ENCODE measurements at regions not wholly inside any gene's neighbourhood (a gene's known extent, or its start where the extent isn't known, plus 50 kb on each side); places are given as distances from the start of the nearest gene placed in this dataset.

GRCh38 chr5:171614511-171614910 is 171.1 kb upstream of the SMIM23 start:
- H3K4me1 Mint-ChIP-seq = no peaks in the 10 kb centered on the region

GRCh38 chr5:171614971-171615653 is 170.5 kb upstream of the SMIM23 start:
- Histone ChIP-seq H3K4me1 (ENCODE audit: control insufficient read depth in 2 of 2, insufficient read depth in 2 of 2, low read length in 2 of 2) (no peaks in the 10 kb centered on the region), H3K4me3 (ENCODE audit: control extremely low read depth in 1 of 5, extremely low read depth in 1 of 5, insufficient read depth in 1 of 5, low read depth in 2 of 5, low read length in 4 of 5) (no peak overlapping the region), H3K36me3 (replicated peaks in 1 of 2; ENCODE audit: control extremely low read depth in 1 of 2, control insufficient read depth in 1 of 2, extremely low read depth in 1 of 2, insufficient read depth in 2 of 2, low read length in 1 of 2) (no peaks in the 10 kb centered on the region), H3K4me2 (replicated peaks; ENCODE audit: low read depth, low read length, poor library complexity, severe bottlenecking) (no peak overlapping the region), H3K9ac (ENCODE audit: low read length) (no peak overlapping the region), H3K27me3 (replicated peaks in 1 of 4; ENCODE audit: control extremely low read depth in 1 of 4, control insufficient read depth in 3 of 4, insufficient read depth in 4 of 4, low read length in 3 of 4) (no peaks in the 10 kb centered on the region), H4K20me1 (ENCODE audit: control insufficient read depth, insufficient read depth, low read length, poor library complexity, severe bottlenecking) (no peaks in the 10 kb centered on the region), H3K27ac (ENCODE audit: low read length in 2 of 2) (no peak overlapping the region), H3K79me2 (ENCODE audit: control insufficient read depth, insufficient read depth, low read length) (no peaks in the 10 kb centered on the region), H2AFZ (ENCODE audit: insufficient read depth, low read depth, low read length, poor library complexity, severe bottlenecking) (no peak overlapping the region), H3K9me3 (ENCODE audit: control extremely low read depth in 1 of 3, control insufficient read depth in 2 of 3, insufficient read depth in 1 of 3, low read length in 2 of 3) (no peaks in the 10 kb centered on the region)
- Mint-ChIP-seq H3K27me3 (peaks cover 14% of the 10 kb centered on the region), H3K4me1 (no peaks in the 10 kb centered on the region), H3K9me3 (ENCODE audit: insufficient read depth) (no peaks in the 10 kb centered on the region), H3K4me3 (no peak overlapping the region), H3K27ac (no peak overlapping the region)
- intact Hi-C loops (cut with micrococcal nuclease) = no loop called here
- ATAC-seq (ENCODE audit: low read depth) = no peak
- no peak for DNase-seq
- CTCF ChIA-PET = no interaction called here
- no peak for TF ChIP-seq EZH2 (IDR thresholded peaks at IDR 0.05; ENCODE audit: borderline replicate concordance, insufficient read depth, low read depth, low read length, poor library complexity, severe bottlenecking)
- TF ChIP-seq CTCF (IDR thresholded peaks at IDR 0.05) = no peak
- 94% methylated on average over 19 of the region's 22 CpGs for WGBS (ENCODE audit: insufficient coverage)
- POLR2A ChIA-PET = no interaction called here

More at GRCh38 chr5:171614511-171614910, 171.1 kb upstream of the SMIM23 start:
- no peak overlapping the region for H3K4me2 ChIP-seq (replicated peaks; ENCODE audit: low read depth, low read length, poor library complexity, severe bottlenecking)
- no peak for ATAC-seq (ENCODE audit: low read depth)
- no peak overlapping the region for H3K9ac ChIP-seq (ENCODE audit: low read length)
- no peaks in the 10 kb centered on the region for H3K4me1 ChIP-seq (ENCODE audit: control insufficient read depth in 2 of 2, insufficient read depth in 2 of 2, low read length in 2 of 2)
- no peaks in the 10 kb centered on the region for H3K79me2 ChIP-seq (ENCODE audit: control insufficient read depth, insufficient read depth, low read length)
- no peaks in the 10 kb centered on the region for H3K27me3 ChIP-seq (replicated peaks in 1 of 4; ENCODE audit: control extremely low read depth in 1 of 4, control insufficient read depth in 3 of 4, insufficient read depth in 4 of 4, low read length in 3 of 4)
- DNase-seq = no peak
- intact Hi-C loops (cut with micrococcal nuclease) = no loop called here
- ChIA-PET POLR2A (no interaction called here), CTCF (no interaction called here)
- WGBS (ENCODE audit: insufficient coverage) = 60% methylated on average over 1 of the region's 5 CpGs
- no peak overlapping the region for H3K27ac Mint-ChIP-seq
- peaks cover 14% of the 10 kb centered on the region for H3K27me3 Mint-ChIP-seq
- no peaks in the 10 kb centered on the region for H3K9me3 ChIP-seq (ENCODE audit: control extremely low read depth in 1 of 3, control insufficient read depth in 2 of 3, insufficient read depth in 1 of 3, low read length in 2 of 3)
- no peak for TF ChIP-seq CTCF (IDR thresholded peaks at IDR 0.05)
- no peak for TF ChIP-seq EZH2 (IDR thresholded peaks at IDR 0.05; ENCODE audit: borderline replicate concordance, insufficient read depth, low read depth, low read length, poor library complexity, severe bottlenecking)
- no peaks in the 10 kb centered on the region for H3K36me3 ChIP-seq (replicated peaks in 1 of 2; ENCODE audit: control extremely low read depth in 1 of 2, control insufficient read depth in 1 of 2, extremely low read depth in 1 of 2, insufficient read depth in 2 of 2, low read length in 1 of 2)
- no peaks in the 10 kb centered on the region for H3K9me3 Mint-ChIP-seq (ENCODE audit: insufficient read depth)
- no peak overlapping the region for H3K27ac ChIP-seq (ENCODE audit: low read length in 2 of 2)
- H3K4me3 ChIP-seq (ENCODE audit: control extremely low read depth in 1 of 5, extremely low read depth in 1 of 5, insufficient read depth in 1 of 5, low read depth in 2 of 5, low read length in 4 of 5) = no peak overlapping the region
- H2AFZ ChIP-seq (ENCODE audit: insufficient read depth, low read depth, low read length, poor library complexity, severe bottlenecking) = no peak overlapping the region
- H4K20me1 ChIP-seq (ENCODE audit: control insufficient read depth, insufficient read depth, low read length, poor library complexity, severe bottlenecking) = no peaks in the 10 kb centered on the region
- H3K4me3 Mint-ChIP-seq = no peak overlapping the region
